ENCODE measurements at regions not wholly inside any gene's neighbourhood (a gene's known extent, or its start where the extent isn't known, plus 50 kb on each side); places are given as distances from the start of the nearest gene placed in this dataset.

- no peak for TF ChIP-seq CTCF (IDR thresholded peaks at IDR 0.05; ENCODE audit: control extremely low read depth, extremely low read depth, low read depth, missing control alignments)
- ChIA-PET CTCF (no interaction called here), POLR2A (no interaction called here)
- no peak for DNase-seq (ENCODE audit: extremely low spot score)
Measured at GRCh38 chr9:99682378-99682777, 139.3 kb upstream of the NR4A3 start.

DNA sequence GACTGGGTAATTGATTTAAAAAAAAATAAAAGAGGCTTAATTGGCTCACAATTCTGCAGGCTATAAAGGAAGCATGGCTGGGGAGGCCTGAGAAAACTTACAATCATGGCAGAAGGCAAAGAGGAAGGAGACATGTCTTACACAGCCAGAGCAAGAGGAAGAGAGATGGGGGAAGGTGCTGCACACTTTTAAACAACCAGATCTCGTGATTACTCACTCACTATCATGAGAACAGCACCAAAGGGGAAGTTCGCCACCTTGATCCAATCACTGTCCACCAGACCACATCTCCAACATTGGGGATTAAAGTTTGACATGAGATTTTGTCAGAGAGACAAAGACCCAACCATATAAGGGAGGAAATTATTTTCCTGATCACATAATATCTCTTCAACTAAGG is 138.8 kb upstream of the NR4A3 start:
- CTCF ChIA-PET, result no interaction called here
- TF ChIP-seq CTCF (IDR thresholded peaks at IDR 0.05; ENCODE audit: control extremely low read depth, extremely low read depth, low read depth, missing control alignments), result no peak
- POLR2A ChIA-PET, result no interaction called here
- no peak for DNase-seq (ENCODE audit: extremely low spot score)

DNA sequence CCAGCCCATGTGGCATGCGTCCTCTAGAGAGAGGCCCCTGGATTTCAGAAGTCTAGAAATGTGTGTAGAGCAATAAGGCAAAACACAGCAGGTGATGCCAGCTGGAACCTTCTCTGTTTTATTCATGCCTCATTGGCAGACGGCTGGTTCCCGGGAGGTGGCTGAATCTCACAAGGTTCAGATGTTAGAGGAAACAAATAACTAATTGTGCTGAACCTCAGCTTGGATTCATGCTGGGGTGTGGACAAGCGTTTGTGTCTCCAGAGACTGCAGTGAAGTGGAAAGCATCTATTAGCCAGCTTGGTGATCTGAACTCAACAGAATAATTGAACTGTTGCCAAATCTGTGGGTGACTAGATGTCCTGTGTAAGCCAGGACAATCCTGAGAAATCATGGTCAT is 131.1 kb upstream of the NR4A3 start:
- CTCF ChIA-PET, result interaction anchor here (1.4 kb wide), 1 partner anchor 36 kb away, joined by 3 read pairs; no protein-coding TSS in a partner anchor
- no peak for DNase-seq (ENCODE audit: extremely low spot score)
- no peak for TF ChIP-seq CTCF (IDR thresholded peaks at IDR 0.05; ENCODE audit: control extremely low read depth, extremely low read depth, low read depth, missing control alignments)
- POLR2A ChIA-PET, result no interaction called here

GRCh38 chr9:99693888-99694287 is 127.8 kb upstream of the NR4A3 start:
- no peak for DNase-seq (ENCODE audit: extremely low spot score)
- CTCF ChIA-PET, result interaction anchor here (0.8 to 2.1 kb wide), 4 partner anchors 9 to 14 kb away, joined by 3 to 12 read pairs (median 4); no protein-coding TSS in a partner anchor
- POLR2A ChIA-PET, result no interaction called here
- TF ChIP-seq CTCF (IDR thresholded peaks at IDR 0.05; ENCODE audit: control extremely low read depth, extremely low read depth, low read depth, missing control alignments), result no peak

DNA sequence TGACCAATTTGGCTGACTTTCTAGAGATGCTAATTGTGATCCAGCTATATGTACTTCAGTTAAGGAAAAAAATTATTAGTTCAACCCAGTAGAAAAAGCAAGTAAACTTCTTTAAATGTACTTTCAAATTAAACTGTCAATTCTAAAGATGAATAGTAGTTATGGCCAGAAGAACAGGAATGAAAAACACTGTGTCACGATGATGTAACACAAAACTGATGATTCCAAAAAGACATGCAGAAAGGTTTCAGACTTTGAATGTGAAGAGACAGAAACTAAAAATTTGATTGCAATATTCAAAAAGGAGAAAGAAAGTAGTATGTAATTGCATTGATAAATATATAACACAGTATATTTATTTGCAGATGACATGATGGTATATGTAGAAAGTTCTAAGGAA is 127.3 kb upstream of the NR4A3 start:
- no peak for TF ChIP-seq CTCF (IDR thresholded peaks at IDR 0.05; ENCODE audit: control extremely low read depth, extremely low read depth, low read depth, missing control alignments)
- DNase-seq (ENCODE audit: extremely low spot score), result no peak
- ChIA-PET POLR2A (no interaction called here), CTCF (interaction anchor here (1.1 to 2.1 kb wide), 3 partner anchors 9 to 14 kb away, joined by 3 to 12 read pairs (median 4); no protein-coding TSS in a partner anchor)

DNA sequence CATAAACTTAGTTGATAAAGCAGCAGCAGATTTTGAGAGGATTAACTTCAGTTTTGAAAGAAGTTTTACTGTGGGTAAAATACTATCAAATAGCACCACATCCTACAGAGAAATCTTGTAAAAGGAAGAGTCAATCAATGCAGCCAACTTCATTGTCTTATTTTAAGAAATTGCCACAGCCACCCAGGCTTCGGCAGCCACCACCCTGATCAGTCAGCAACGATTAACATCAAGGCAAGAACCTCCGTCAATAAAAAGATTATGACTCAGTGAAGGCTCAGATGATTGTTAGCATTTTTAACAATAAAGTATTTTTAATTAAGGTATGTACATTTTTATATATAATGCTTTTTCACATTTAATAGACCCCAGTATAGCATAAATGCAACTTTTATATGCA is 122.3 kb upstream of the NR4A3 start:
- CTCF ChIA-PET, result no interaction called here

More for the DNA sequence above, 122.3 kb upstream of the NR4A3 start:
- no peak for DNase-seq (ENCODE audit: extremely low spot score)
- POLR2A ChIA-PET, result no interaction called here
- TF ChIP-seq CTCF (IDR thresholded peaks at IDR 0.05; ENCODE audit: control extremely low read depth, extremely low read depth, low read depth, missing control alignments), result no peak
